WTC11 (cell line): ENCODE measurements at regions not wholly inside any gene's neighbourhood (a gene's known extent, or its start where the extent isn't known, plus 50 kb on each side); places are given as distances from the start of the nearest gene placed in this dataset.

Source experiments
- ATAC-seq: fragments of 200-7000 bp; cut with Tn5 transposase; 2 replicates; pipeline ENCODE4 v1.10.0; 2021; ENCODE audit warnings: mild to moderate bottlenecking, moderate library complexity
- CTCF ChIA-PET: fragments of 300-600 bp; sonication (Branson Sonifier 250); formaldehyde crosslinking; loops from one replicate; lab custom pipeline; 2021; ENCODE audit warnings: antibody characterized with exemption; lab: Charles Lee
- POLR2A ChIA-PET: fragments of 350-600 bp; sonication (Branson Sonifier 250); formaldehyde crosslinking; loops from one replicate; lab custom pipeline; 2021; ENCODE audit warnings: antibody characterized with exemption; lab: Charles Lee
- DNase-seq: peaks from one replicate; pipeline ENCODE4 v3.0.0; 2021; ENCODE audit warnings: low spot score
- H3K27ac Mint-ChIP-seq: 2 replicates; pipeline ENCODE4 v1.8.0; 2021; ENCODE audit warnings: mixed read lengths
- H3K27me3 Mint-ChIP-seq: 2 replicates; pipeline ENCODE4 v1.8.0; 2021; ENCODE audit warnings: low read depth, mild to moderate bottlenecking, moderate library complexity, mixed read lengths
- H3K36me3 Mint-ChIP-seq: 2 replicates; pipeline ENCODE4 v1.8.0; 2021; ENCODE audit warnings: mixed read lengths
- H3K4me1 Mint-ChIP-seq: 2 replicates; pipeline ENCODE4 v1.8.0; 2022; ENCODE audit warnings: mixed read lengths
- H3K4me3 Mint-ChIP-seq: 2 replicates; pipeline ENCODE4 v1.8.0; 2021; ENCODE audit warnings: mild to moderate bottlenecking, moderate library complexity, mixed read lengths
- H3K9me3 Mint-ChIP-seq: 2 replicates; pipeline ENCODE4 v1.8.0; 2021; ENCODE audit warnings: mixed read lengths
- ARID4B ChIP-seq: sonication (generic); formaldehyde crosslinking; IDR thresholded peaks from 2 replicates; pipeline ENCODE4 v1.8.0; 2023; ENCODE audit warnings: missing genetic modification reagents, mild to moderate bottlenecking, borderline replicate concordance
- CTCF ChIP-seq: fragments of 200-600 bp; IDR thresholded peaks from 2 replicates; pipeline ENCODE4 v1.8.0; 2022; ENCODE audit warnings: antibody characterized with exemption
- ESRRA ChIP-seq: sonication (generic); formaldehyde crosslinking; IDR thresholded peaks from 2 replicates; pipeline ENCODE4 v1.8.1; 2022; ENCODE audit warnings: mild to moderate bottlenecking, missing genetic modification reagents, borderline replicate concordance
- ETV6 ChIP-seq: sonication (generic); formaldehyde crosslinking; IDR thresholded peaks from 2 replicates; pipeline ENCODE4 v1.8.1; 2022; ENCODE audit warnings: mild to moderate bottlenecking, missing genetic modification reagents
- FOXP1 ChIP-seq: sonication (generic); formaldehyde crosslinking; IDR thresholded peaks from 2 replicates; pipeline ENCODE4 v1.8.0; 2022; ENCODE audit warnings: missing genetic modification reagents, mild to moderate bottlenecking, moderate library complexity, borderline replicate concordance
- FOXP4 ChIP-seq: sonication (generic); formaldehyde crosslinking; IDR thresholded peaks from 2 replicates; pipeline ENCODE4 v1.8.0; 2022; ENCODE audit warnings: mild to moderate bottlenecking, missing genetic modification reagents
- IRF1 ChIP-seq: sonication (generic); formaldehyde crosslinking; IDR thresholded peaks from 2 replicates; pipeline ENCODE4 v1.8.0; 2023; ENCODE audit warnings: missing genetic modification reagents
- IRF2 ChIP-seq: sonication (generic); formaldehyde crosslinking; IDR thresholded peaks from 2 replicates; pipeline ENCODE4 v1.8.0; 2022; ENCODE audit warnings: low read depth, missing genetic modification reagents, borderline replicate concordance
- MAX ChIP-seq: sonication (generic); formaldehyde crosslinking; IDR thresholded peaks from 2 replicates; pipeline ENCODE4 v1.8.0; 2022; ENCODE audit warnings: mild to moderate bottlenecking, missing genetic modification reagents
- NFATC4 ChIP-seq: fragments of 250-450 bp; sonication (Bioruptor Pico); IDR thresholded peaks from 2 replicates; pipeline ENCODE4 v1.9.0; 2021; ENCODE audit warnings: mild to moderate bottlenecking
- NFE2L1 ChIP-seq: sonication (generic); formaldehyde crosslinking; IDR thresholded peaks from 2 replicates; pipeline ENCODE4 v1.8.1; 2023; ENCODE audit warnings: missing genetic modification reagents
- PREB ChIP-seq: sonication (generic); formaldehyde crosslinking; IDR thresholded peaks from 2 replicates; pipeline ENCODE4 v1.8.1; 2022; ENCODE audit warnings: mild to moderate bottlenecking, missing genetic modification reagents, moderate library complexity, borderline replicate concordance
- SP1 ChIP-seq: sonication (generic); formaldehyde crosslinking; conservative IDR thresholded peaks from 2 replicates; pipeline ENCODE4 v1.8.1; 2022; ENCODE audit warnings: missing genetic modification reagents
- ZMAT4 ChIP-seq: fragments of 250-450 bp; sonication (Bioruptor Pico); IDR thresholded peaks from 2 replicates; pipeline ENCODE4 v1.9.0; 2021; ENCODE audit warnings: mild to moderate bottlenecking
- ZNF138 ChIP-seq: sonication (generic); formaldehyde crosslinking; conservative IDR thresholded peaks from 2 replicates; pipeline ENCODE4 v1.8.1; 2022; ENCODE audit warnings: mild to moderate bottlenecking, moderate library complexity, missing genetic modification reagents
- ZNF232 ChIP-seq: sonication (generic); formaldehyde crosslinking; IDR thresholded peaks from 2 replicates; pipeline ENCODE4 v1.8.0; 2022; ENCODE audit warnings: mild to moderate bottlenecking, missing genetic modification reagents
- ZNF281 ChIP-seq: sonication (generic); formaldehyde crosslinking; IDR thresholded peaks from 2 replicates; pipeline ENCODE4 v1.8.0; 2023; ENCODE audit warnings: mild to moderate bottlenecking, missing genetic modification reagents
- ZNF512 ChIP-seq: sonication (generic); formaldehyde crosslinking; IDR thresholded peaks from 2 replicates; pipeline ENCODE4 v1.8.1; 2022; ENCODE audit warnings: missing genetic modification reagents, borderline replicate concordance

- ATAC-seq (no peak), DNase-seq (no peak)
- Mint-ChIP-seq H3K4me1 (peaks cover 6% of the 10 kb centered on the region; the same call in 1 of the 2 replicates), H3K27ac (no peak overlapping the region), H3K9me3 (peaks cover 12% of the 10 kb centered on the region), H3K36me3 (peaks cover 3% of the 10 kb centered on the region), H3K27me3 (no peaks in the 10 kb centered on the region), H3K4me3 (no peak overlapping the region)
- TF ChIP-seq ETV6 (CRISPR knock-in tag) = no peak
- no peak for TF ChIP-seq MAX (CRISPR knock-in tag)
- TF ChIP-seq IRF2 (CRISPR knock-in tag) = no peak
- TF ChIP-seq CTCF = no peak
- TF ChIP-seq ARID4B (CRISPR knock-in tag) = no peak
- TF ChIP-seq ZMAT4 (CRISPR knock-in tag) = no peak
- TF ChIP-seq NFATC4 = no peak
- TF ChIP-seq ZNF512 (CRISPR knock-in tag) = no peak
- TF ChIP-seq FOXP4 = no peak
- POLR2A ChIA-PET = no interaction called here
- CTCF ChIA-PET = no interaction called here
Observed at GRCh38 chr2:144096531-144096930, 423.4 kb downstream of the ZEB2 start.

GRCh38 chr2:144094408-144095151 is 425.3 kb downstream of the ZEB2 start:
- no peak overlapping the region for H3K27ac Mint-ChIP-seq
- peaks cover 17% of the 10 kb centered on the region for H3K9me3 Mint-ChIP-seq
- H3K4me3 Mint-ChIP-seq = no peak overlapping the region
- ATAC-seq (no peak), DNase-seq (no peak)
- ChIA-PET POLR2A (no interaction called here), CTCF (no interaction called here)
- H3K36me3 Mint-ChIP-seq = peaks cover 8% of the 10 kb centered on the region
- H3K4me1 Mint-ChIP-seq = no peaks in the 10 kb centered on the region; the same call in 1 of the 2 replicates
- H3K27me3 Mint-ChIP-seq = no peaks in the 10 kb centered on the region
- no peak for TF ChIP-seq FOXP1 (CRISPR knock-in tag)
- no peak for TF ChIP-seq ZNF138 (CRISPR knock-in tag)
- no peak for TF ChIP-seq ZMAT4 (CRISPR knock-in tag)
- TF ChIP-seq IRF1 = no peak
- TF ChIP-seq SP1 (CRISPR knock-in tag) = no peak
- no peak for TF ChIP-seq ESRRA
- TF ChIP-seq NFE2L1 (CRISPR knock-in tag) = no peak
- no peak for TF ChIP-seq ZNF232 (CRISPR knock-in tag)
- no peak for TF ChIP-seq PREB (CRISPR knock-in tag)
- no peak for TF ChIP-seq ZNF281 (CRISPR knock-in tag)
